PC-9 (cell line): ENCODE measurements at regions not wholly inside any gene's neighbourhood (a gene's known extent, or its start where the extent isn't known, plus 50 kb on each side); places are given as distances from the start of the nearest gene placed in this dataset.

Source experiments
- EZH2 ChIP-seq: fragments of 200-600 bp; sonication (generic); IDR thresholded peaks from 2 replicates; pipeline ENCODE4 v1.8.0; 2017; ENCODE audit warnings: antibody characterized with exemption, low read depth
- TF ChIP-seq, protein P1 (sequence below): fragments of 200-600 bp; sonication (generic); conservative IDR thresholded peaks from 2 replicates; pipeline ENCODE4 v1.6.1; 2017; ENCODE audit warnings: mixed run types, antibody characterized with exemption, mild to moderate bottlenecking, moderate library complexity

- TF ChIP-seq, protein P1, sequence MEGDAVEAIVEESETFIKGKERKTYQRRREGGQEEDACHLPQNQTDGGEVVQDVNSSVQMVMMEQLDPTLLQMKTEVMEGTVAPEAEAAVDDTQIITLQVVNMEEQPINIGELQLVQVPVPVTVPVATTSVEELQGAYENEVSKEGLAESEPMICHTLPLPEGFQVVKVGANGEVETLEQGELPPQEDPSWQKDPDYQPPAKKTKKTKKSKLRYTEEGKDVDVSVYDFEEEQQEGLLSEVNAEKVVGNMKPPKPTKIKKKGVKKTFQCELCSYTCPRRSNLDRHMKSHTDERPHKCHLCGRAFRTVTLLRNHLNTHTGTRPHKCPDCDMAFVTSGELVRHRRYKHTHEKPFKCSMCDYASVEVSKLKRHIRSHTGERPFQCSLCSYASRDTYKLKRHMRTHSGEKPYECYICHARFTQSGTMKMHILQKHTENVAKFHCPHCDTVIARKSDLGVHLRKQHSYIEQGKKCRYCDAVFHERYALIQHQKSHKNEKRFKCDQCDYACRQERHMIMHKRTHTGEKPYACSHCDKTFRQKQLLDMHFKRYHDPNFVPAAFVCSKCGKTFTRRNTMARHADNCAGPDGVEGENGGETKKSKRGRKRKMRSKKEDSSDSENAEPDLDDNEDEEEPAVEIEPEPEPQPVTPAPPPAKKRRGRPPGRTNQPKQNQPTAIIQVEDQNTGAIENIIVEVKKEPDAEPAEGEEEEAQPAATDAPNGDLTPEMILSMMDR: no peak
- TF ChIP-seq EZH2: no peak
Measured at GRCh38 chr16:65218348-65218747, 96.5 kb upstream of the CDH11 start.
